Endothelial cell (in vitro differentiated cells): ENCODE measurements at regions not wholly inside any gene's neighbourhood (a gene's known extent, or its start where the extent isn't known, plus 50 kb on each side); places are given as distances from the start of the nearest gene placed in this dataset.

Experiments
- DNase-seq: peaks from one replicate; pipeline ENCODE4 v3.0.0; 2021; ENCODE audit warnings: low spot score
- H3K27ac Mint-ChIP-seq: one replicate; pipeline ENCODE4 v1.8.0; 2021; ENCODE audit warnings: mixed read lengths, inconsistent platforms; ENCODE audit not compliant: unreplicated experiment
- H3K27me3 Mint-ChIP-seq: one replicate; pipeline ENCODE4 v1.8.0; 2021; ENCODE audit warnings: mild to moderate bottlenecking, moderate library complexity, mixed read lengths, inconsistent platforms; ENCODE audit not compliant: unreplicated experiment
- H3K36me3 Mint-ChIP-seq: one replicate; pipeline ENCODE4 v1.8.0; 2021; ENCODE audit warnings: mild to moderate bottlenecking, low read depth, mixed read lengths, inconsistent platforms; ENCODE audit not compliant: unreplicated experiment
- H3K4me1 Mint-ChIP-seq: one replicate; pipeline ENCODE4 v1.8.0; 2021; ENCODE audit warnings: mild to moderate bottlenecking, mixed read lengths, inconsistent platforms; ENCODE audit not compliant: unreplicated experiment
- H3K4me3 Mint-ChIP-seq: one replicate; pipeline ENCODE4 v1.8.0; 2021; ENCODE audit warnings: mild to moderate bottlenecking, mixed read lengths, inconsistent platforms; ENCODE audit not compliant: unreplicated experiment
- H3K9me3 Mint-ChIP-seq: one replicate; pipeline ENCODE4 v1.8.0; 2021; ENCODE audit warnings: mixed read lengths, inconsistent platforms; ENCODE audit not compliant: unreplicated experiment
- TF ChIP-seq, protein P1 (sequence below): fragments of 200-600 bp; sonication (generic); IDR thresholded peaks from one replicate; pipeline ENCODE4 v1.5.0; 2021; ENCODE audit warnings: antibody characterized with exemption; ENCODE audit not compliant: unreplicated experiment

DNA sequence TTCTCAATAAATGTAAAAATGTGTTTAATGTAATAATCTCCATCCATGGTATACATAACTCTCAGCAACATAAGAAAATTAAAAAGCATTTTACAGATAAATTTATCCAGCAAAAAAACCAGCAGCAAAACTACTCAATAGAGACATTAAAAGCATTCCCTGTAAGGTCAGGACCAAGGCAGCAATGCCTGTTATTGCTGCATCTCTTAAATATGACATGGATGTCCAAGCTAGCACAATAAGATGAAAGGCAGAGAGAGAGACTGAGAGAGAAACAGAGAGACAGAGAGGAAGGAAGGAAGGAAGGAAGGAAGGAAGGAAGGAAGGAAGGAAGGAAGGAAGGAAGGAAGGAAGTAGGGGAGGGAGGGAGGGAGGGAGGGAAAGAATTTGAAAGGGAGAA lies 289.0 kb upstream of the PAPPA start:
- DNase-seq = no peak
- no peak overlapping the region for H3K27ac Mint-ChIP-seq
- H3K36me3 Mint-ChIP-seq = no peaks in the 10 kb centered on the region
- H3K27me3 Mint-ChIP-seq = no peaks in the 10 kb centered on the region
- H3K9me3 Mint-ChIP-seq = no peaks in the 10 kb centered on the region
- no peak overlapping the region for H3K4me3 Mint-ChIP-seq
- TF ChIP-seq, protein P1, sequence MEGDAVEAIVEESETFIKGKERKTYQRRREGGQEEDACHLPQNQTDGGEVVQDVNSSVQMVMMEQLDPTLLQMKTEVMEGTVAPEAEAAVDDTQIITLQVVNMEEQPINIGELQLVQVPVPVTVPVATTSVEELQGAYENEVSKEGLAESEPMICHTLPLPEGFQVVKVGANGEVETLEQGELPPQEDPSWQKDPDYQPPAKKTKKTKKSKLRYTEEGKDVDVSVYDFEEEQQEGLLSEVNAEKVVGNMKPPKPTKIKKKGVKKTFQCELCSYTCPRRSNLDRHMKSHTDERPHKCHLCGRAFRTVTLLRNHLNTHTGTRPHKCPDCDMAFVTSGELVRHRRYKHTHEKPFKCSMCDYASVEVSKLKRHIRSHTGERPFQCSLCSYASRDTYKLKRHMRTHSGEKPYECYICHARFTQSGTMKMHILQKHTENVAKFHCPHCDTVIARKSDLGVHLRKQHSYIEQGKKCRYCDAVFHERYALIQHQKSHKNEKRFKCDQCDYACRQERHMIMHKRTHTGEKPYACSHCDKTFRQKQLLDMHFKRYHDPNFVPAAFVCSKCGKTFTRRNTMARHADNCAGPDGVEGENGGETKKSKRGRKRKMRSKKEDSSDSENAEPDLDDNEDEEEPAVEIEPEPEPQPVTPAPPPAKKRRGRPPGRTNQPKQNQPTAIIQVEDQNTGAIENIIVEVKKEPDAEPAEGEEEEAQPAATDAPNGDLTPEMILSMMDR = no peak
- no peaks in the 10 kb centered on the region for H3K4me1 Mint-ChIP-seq

DNA sequence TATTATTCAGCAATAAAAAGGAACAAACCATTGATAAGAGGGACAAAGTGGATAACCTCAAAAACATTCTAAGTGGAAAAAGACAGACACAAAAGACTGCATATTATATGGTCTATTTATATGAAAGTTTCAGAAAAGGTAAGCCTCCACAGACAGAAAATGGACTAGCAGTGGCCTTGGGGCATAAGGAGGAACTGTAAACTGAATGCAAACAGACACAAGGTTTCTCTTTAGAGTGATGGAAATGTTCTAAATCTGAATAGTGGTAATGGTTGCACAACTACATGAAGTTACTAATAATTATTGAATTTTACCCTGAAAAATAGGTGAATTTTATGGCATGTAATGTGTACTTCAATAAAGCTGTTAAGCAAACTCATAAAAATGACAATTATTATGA lies 286.3 kb upstream of the PAPPA start:
- Mint-ChIP-seq H3K9me3 (no peaks in the 10 kb centered on the region), H3K4me1 (no peaks in the 10 kb centered on the region), H3K36me3 (no peaks in the 10 kb centered on the region), H3K27ac (no peak overlapping the region), H3K4me3 (no peak overlapping the region), H3K27me3 (no peaks in the 10 kb centered on the region)
- TF ChIP-seq, protein P1 = no peak
- DNase-seq = no peak

DNA sequence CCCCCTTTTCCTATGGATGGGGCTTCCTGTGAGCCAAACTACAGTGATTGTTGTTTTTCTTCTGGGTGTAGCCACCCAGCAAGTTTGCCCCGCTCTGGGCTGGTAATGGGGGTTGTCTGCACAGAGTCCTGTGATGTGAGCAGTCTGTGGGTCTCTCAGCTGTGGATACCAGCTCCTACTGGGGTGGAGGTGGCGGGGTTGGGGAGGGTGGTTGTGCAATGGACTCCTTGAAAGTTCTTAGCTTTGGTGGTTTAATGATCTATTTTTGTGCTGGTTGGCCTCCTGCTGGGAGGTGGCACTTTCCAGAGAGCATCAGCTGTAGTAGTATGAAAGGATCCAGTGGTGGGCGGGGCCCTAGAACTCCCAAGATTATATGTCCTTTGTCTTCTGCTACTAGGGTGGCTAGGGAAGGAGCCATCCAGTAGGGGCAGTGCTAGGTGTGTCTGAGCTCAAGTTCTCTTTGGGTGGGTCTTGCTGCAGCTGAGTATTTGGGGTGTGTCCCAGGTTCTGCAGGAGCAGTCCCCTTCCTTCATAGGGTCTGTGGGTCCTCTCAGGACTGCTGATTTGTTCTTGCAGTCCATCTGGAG lies 275.6 kb upstream of the PAPPA start:
- H3K27ac Mint-ChIP-seq = no peak overlapping the region
- no peaks in the 10 kb centered on the region for H3K9me3 Mint-ChIP-seq
- H3K4me1 Mint-ChIP-seq = peaks cover 2% of the 10 kb centered on the region
- no peak overlapping the region for H3K4me3 Mint-ChIP-seq
- TF ChIP-seq, protein P1 = no peak
- DNase-seq = no peak
- no peaks in the 10 kb centered on the region for H3K27me3 Mint-ChIP-seq
- H3K36me3 Mint-ChIP-seq = no peaks in the 10 kb centered on the region

DNA sequence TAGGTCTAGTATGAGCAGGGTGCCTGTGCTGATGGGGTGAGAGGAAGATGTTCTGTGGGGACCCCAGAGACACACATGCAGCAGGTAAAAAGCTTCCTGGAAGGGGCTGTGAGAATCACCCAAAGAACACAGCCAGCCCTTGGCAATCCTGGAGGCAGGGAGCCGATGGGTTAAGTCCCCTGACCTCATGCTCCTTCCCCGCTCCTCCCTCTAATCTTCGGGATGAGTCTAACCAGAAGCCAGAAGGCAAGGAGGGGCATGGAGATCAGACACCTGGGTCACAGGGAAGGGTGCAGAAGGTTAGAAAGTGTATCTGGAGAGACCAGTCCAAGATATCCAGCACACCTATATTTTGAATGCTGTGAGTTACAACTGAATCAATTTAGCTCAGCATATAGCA lies 274.1 kb upstream of the PAPPA start:
- TF ChIP-seq, protein P1 = no peak
- Mint-ChIP-seq H3K4me1 (peaks cover 4% of the 10 kb centered on the region), H3K4me3 (no peak overlapping the region), H3K27ac (no peak overlapping the region), H3K36me3 (no peaks in the 10 kb centered on the region), H3K9me3 (no peaks in the 10 kb centered on the region), H3K27me3 (no peaks in the 10 kb centered on the region)
- DNase-seq = no peak

DNA sequence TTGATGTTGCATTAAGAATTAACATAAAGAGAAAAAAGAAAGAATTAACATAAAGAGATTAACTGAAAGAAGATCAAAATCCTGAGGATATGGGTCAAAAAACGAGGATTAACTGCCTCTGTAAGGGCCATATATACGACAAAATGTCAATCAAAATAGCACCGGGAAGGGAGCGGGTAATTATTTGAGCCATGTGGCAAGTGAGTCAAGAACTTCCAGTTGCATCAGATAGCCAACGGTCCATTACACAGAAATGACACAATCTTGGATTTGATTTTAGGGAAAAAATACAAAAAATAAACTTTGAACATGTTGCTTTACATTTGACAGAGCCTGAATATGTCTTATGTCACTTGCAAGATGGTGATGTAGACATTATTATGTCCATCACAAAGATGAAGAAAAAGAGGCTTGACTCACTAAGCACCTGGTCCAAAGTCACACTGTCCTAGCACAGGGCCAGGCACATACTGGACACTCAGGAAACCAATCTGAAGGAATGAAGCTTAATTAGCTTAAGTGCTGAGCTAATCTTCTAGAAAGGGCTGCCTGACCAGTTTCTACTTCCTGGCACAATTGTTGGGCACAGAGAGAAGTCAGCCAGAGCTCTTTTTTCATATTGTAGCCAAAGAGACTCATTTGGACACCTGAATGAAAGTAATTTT lies 273.2 kb upstream of the PAPPA start:
- H3K4me1 Mint-ChIP-seq = peaks cover 4% of the 10 kb centered on the region
- no peak overlapping the region for H3K27ac Mint-ChIP-seq
- no peaks in the 10 kb centered on the region for H3K27me3 Mint-ChIP-seq
- TF ChIP-seq, protein P1 = no peak
- H3K4me3 Mint-ChIP-seq = no peak overlapping the region
- DNase-seq = no peak
- no peaks in the 10 kb centered on the region for H3K9me3 Mint-ChIP-seq
- no peaks in the 10 kb centered on the region for H3K36me3 Mint-ChIP-seq
